Endodermal cell (in vitro differentiated cells): ENCODE measurements at regions not wholly inside any gene's neighbourhood (a gene's known extent, or its start where the extent isn't known, plus 50 kb on each side); places are given as distances from the start of the nearest gene placed in this dataset.

Source experiments
- DNase-seq: peaks from one replicate; pipeline ENCODE4 v3.0.0-alpha.2; 2017
- H3K27ac ChIP-seq: 2 replicates; pipeline ENCODE4 v1.5.1; 2013; ENCODE audit warnings: mild to moderate bottlenecking, low read depth, low read length, moderate library complexity
- H3K27me3 ChIP-seq: 2 replicates; pipeline ENCODE4 v1.6.1; 2013; ENCODE audit warnings: mild to moderate bottlenecking, low read length, moderate library complexity; ENCODE audit not compliant: insufficient read depth, control insufficient read depth, poor library complexity, severe bottlenecking
- H3K36me3 ChIP-seq: 2 replicates; pipeline ENCODE4 v1.7.0; 2013; ENCODE audit warnings: mild to moderate bottlenecking, low read length, moderate library complexity; ENCODE audit not compliant: control insufficient read depth, insufficient read depth
- H3K4me1 ChIP-seq: one replicate; pipeline ENCODE4 v1.7.0; 2013; ENCODE audit warnings: low read length; ENCODE audit not compliant: control insufficient read depth, insufficient read depth
- H3K4me3 ChIP-seq: 2 replicates; pipeline ENCODE4 v1.5.1; 2013; ENCODE audit warnings: mild to moderate bottlenecking, low read length, moderate library complexity
- H3K9ac ChIP-seq: 2 replicates; pipeline ENCODE4 v1.6.1; 2013; ENCODE audit warnings: mild to moderate bottlenecking, low read length, moderate library complexity; ENCODE audit not compliant: poor library complexity, severe bottlenecking; ENCODE audit errors: extremely low read depth
- H3K9me3 ChIP-seq: 2 replicates; pipeline ENCODE4 v1.6.1; 2013; ENCODE audit warnings: mild to moderate bottlenecking, low read length, moderate library complexity; ENCODE audit not compliant: control insufficient read depth
- H3K27ac Mint-ChIP-seq: 2 replicates; pipeline ENCODE4 v1.8.0; 2020; ENCODE audit warnings: mixed read lengths
- H3K27me3 Mint-ChIP-seq: 2 replicates; pipeline ENCODE4 v1.8.0; 2021; ENCODE audit warnings: mild to moderate bottlenecking, mixed read lengths; ENCODE audit not compliant: insufficient read depth
- H3K36me3 Mint-ChIP-seq: 2 replicates; pipeline ENCODE4 v1.8.0; 2020; ENCODE audit warnings: low read depth, mixed read lengths
- H3K4me1 Mint-ChIP-seq: 2 replicates; pipeline ENCODE4 v1.8.0; 2020; ENCODE audit warnings: mixed read lengths
- H3K4me3 Mint-ChIP-seq: 2 replicates; pipeline ENCODE4 v1.8.0; 2020; ENCODE audit warnings: mild to moderate bottlenecking, moderate library complexity, mixed read lengths
- H3K9me3 Mint-ChIP-seq: 2 replicates; pipeline ENCODE4 v1.8.0; 2020; ENCODE audit warnings: mild to moderate bottlenecking, mixed read lengths
- CTCF ChIP-seq: fragments of 200-600 bp; sonication (generic); conservative IDR thresholded peaks from 2 replicates; pipeline ENCODE4 v1.5.0; 2021; ENCODE audit warnings: antibody characterized with exemption, mild to moderate bottlenecking
- WGBS, 2 experiments: methylation state at CpG; one replicate each; pipeline versions ENCODE4 v1.1.5 to v1.1.7; 2013; ENCODE audit warnings: missing lambda C conversion rate in 2 of 2, mixed read lengths in 1 of 2; ENCODE audit not compliant: insufficient coverage in 1 of 2, insufficient read length in 1 of 2; 5-methylcytosine and 5-hydroxymethylcytosine counted together

DNA sequence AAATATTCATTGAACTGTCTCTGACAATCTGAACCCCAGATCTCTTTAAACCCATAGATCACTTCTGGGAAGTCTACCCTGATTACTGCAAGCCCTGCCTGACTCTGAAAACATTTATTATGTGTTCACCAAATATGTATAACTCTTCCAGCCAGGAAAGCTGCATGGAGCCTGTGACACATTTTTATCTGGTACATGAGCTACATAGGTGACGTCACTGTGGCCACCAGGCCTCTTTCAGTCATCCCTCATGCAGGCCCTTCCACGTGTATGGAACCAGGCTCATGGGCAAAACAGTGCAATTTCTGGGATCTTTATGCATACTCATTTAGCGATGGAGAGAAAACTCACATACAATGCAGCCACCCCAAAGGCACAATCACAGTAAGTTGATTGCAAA is 133.9 kb upstream of the NUPR2 start:
- Histone ChIP-seq H3K27ac (no peak overlapping the region), H3K36me3 (no peaks in the 10 kb centered on the region), H3K9me3 (peaks cover 87% of the 10 kb centered on the region), H3K27me3 (no peaks in the 10 kb centered on the region), H3K4me3 (no peak overlapping the region), H3K9ac (no peak overlapping the region), H3K4me1 (no peaks in the 10 kb centered on the region)
- TF ChIP-seq CTCF: no peak
- no peak overlapping the region for H3K27ac Mint-ChIP-seq
- DNase-seq: no peak
- H3K27me3 Mint-ChIP-seq: no peaks in the 10 kb centered on the region
- no peak overlapping the region for H3K4me3 Mint-ChIP-seq
- no peaks in the 10 kb centered on the region for H3K4me1 Mint-ChIP-seq
- WGBS, 2 experiments: 53% methylated on average over 3 of the region's 3 CpGs
- H3K9me3 Mint-ChIP-seq: peaks cover 94% of the 10 kb centered on the region
- peaks cover 2% of the 10 kb centered on the region for H3K36me3 Mint-ChIP-seq

- no peaks in the 10 kb centered on the region for H3K4me1 Mint-ChIP-seq
- H3K9me3 Mint-ChIP-seq: peaks cover 93% of the 10 kb centered on the region
- H3K27me3 Mint-ChIP-seq: no peaks in the 10 kb centered on the region
- H3K4me3 Mint-ChIP-seq: no peak overlapping the region
- no peaks in the 10 kb centered on the region for H3K27me3 ChIP-seq
- H3K9ac ChIP-seq: no peak overlapping the region
- no peak overlapping the region for H3K4me3 ChIP-seq
- H3K27ac Mint-ChIP-seq: no peak overlapping the region
- H3K36me3 ChIP-seq: no peaks in the 10 kb centered on the region
- DNase-seq: no peak
- H3K27ac ChIP-seq: no peak overlapping the region
- H3K36me3 Mint-ChIP-seq: no peaks in the 10 kb centered on the region
- peaks cover 74% of the 10 kb centered on the region for H3K9me3 ChIP-seq
- WGBS, 2 experiments: 88 to 89% methylated on average over 14 to 28 of the region's 28 CpGs
- no peak for TF ChIP-seq CTCF
- no peaks in the 10 kb centered on the region for H3K4me1 ChIP-seq
Observed at GRCh38 chr7:56229631-56230030, 113.4 kb upstream of the NUPR2 start.

DNA sequence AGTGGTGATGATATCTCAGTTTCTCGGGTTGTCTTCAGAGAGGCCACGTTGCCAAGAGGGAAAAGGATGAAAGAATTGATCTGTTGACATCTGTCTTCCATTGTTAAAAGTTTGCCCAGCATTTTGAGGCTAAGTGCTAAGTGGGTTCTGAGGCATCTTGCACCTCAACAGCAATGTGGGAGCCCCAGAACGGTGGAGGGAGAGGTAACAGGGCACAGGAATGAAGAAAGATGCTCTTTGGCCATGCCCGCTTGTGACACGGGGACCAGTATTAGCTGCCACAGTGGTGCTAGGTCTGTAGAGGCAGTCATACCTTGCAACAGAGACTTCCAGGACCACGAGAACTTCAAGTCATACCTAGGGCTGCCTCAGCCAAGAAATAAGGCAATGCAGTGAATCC is 106.6 kb upstream of the NUPR2 start:
- no peak overlapping the region for H3K4me3 Mint-ChIP-seq
- H3K27ac ChIP-seq: no peak overlapping the region
- H3K27me3 ChIP-seq: no peaks in the 10 kb centered on the region
- H3K27me3 Mint-ChIP-seq: no peaks in the 10 kb centered on the region
- no peak overlapping the region for H3K27ac Mint-ChIP-seq
- WGBS, 2 experiments: 64 to 81% methylated on average over 4 to 6 of the region's 6 CpGs
- no peak overlapping the region for H3K9ac ChIP-seq
- H3K9me3 Mint-ChIP-seq: peaks cover 88% of the 10 kb centered on the region
- H3K4me1 Mint-ChIP-seq: no peaks in the 10 kb centered on the region
- no peak for DNase-seq
- H3K9me3 ChIP-seq: peaks cover 91% of the 10 kb centered on the region
- no peaks in the 10 kb centered on the region for H3K4me1 ChIP-seq
- TF ChIP-seq CTCF: no peak
- no peaks in the 10 kb centered on the region for H3K36me3 ChIP-seq
- H3K4me3 ChIP-seq: no peak overlapping the region
- no peaks in the 10 kb centered on the region for H3K36me3 Mint-ChIP-seq
